NCI-H748 (cell line): ENCODE measurements at regions not wholly inside any gene's neighbourhood (a gene's known extent, or its start where the extent isn't known, plus 50 kb on each side); places are given as distances from the start of the nearest gene placed in this dataset.
"Not testable (repeated sequence)": the region's sequence is repeated elsewhere in the genome, so short reads cannot be mapped to it uniquely, and the experiment has no call there.

Experiments used
- DNase-seq: peaks from one replicate; lab custom pipeline; 2025; ENCODE audit not compliant: unreplicated experiment; lab: John Stamatoyannopoulos, UW

DNA sequence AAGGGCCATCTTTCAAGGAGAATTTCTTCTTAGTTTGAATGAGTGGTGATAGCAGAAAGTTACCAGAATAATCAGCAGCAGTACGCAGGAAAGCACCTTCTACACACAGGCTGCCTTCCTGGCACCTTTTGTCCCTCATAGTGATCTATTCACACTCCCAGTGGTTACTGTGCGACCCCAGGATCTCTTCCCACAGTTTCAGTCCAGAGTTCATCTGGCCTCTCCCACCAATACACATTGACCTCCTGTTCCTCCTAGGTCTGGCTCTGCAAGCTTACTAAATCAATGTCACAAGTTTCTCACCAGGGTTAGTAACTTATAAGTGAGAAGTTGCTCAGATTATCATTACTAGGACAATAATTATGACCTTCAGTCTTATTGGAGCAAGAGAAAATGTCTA, 99.1 kb upstream of the PIK3R1 start:
- no peak for DNase-seq

DNA sequence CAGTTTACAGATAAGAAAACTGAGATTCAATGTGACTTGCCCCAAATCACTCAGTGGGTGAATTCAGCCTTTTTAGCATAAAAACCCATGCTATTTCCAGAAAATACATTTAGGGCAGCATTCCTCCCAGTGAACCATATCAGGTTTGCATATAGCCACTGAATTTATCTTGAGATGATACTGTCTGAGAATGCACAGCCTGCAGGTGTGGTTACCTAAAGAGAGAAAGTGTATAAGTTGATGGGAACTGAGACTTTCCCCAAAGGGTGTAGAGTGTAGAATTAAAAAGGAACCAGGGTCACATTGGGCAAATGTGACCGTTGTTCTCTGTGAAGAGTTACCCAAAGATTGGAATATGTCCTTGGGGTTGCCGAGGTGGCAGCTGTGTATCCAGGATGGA, 100.0 kb upstream of the PIK3R1 start:
- DNase-seq: no peak

DNA sequence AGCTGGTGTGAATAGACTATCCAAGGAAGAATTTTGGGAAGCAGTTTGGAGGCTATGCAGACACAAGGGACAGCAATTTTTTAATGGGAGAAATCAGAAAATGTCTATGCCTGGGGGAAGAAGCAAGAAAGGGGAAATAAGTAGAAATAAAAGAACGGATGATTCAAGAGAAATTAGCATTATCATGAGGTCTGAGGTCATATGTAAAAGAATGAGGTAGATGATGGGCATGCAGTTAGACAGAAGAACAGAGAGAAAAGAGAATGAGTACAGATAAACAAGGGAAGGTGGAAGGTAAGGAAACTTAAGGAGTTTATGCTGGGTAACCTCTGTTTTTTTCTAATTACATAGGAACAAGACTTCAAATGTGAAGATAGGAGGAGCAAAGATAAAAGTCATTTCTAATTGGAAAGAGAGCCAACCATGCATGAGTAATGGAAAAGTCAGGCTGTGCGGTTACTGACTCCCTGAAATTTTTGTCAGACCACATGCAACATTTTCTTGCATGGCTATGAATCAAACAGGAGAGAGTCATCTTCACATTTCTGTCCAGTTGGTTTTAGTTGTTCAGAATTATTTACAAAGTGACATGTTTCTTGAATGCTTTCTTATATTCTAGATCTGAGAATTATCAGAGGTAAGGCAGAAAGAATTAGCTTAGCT, 101.0 kb upstream of the PIK3R1 start:
- no peak for DNase-seq

DNA sequence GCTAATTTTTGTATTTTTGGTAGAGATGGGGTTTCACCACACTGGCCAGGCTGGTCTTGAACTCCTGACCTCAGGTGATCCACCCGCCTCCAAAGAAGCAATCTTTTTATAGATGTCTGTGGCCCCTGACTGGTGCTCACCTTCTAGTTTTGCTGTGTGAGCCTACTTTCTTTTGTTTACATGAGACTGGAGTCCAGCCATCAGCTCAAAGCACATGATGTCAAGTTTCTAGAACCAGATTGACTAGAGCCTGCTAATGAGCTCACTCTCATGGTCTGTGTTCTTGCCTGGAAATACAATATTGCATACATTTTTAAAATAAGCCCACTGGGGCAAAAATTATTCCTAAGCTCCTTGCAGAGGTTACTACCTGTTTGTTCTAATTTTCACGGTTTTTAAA, 102.9 kb upstream of the PIK3R1 start:
- no peak for DNase-seq

DNA sequence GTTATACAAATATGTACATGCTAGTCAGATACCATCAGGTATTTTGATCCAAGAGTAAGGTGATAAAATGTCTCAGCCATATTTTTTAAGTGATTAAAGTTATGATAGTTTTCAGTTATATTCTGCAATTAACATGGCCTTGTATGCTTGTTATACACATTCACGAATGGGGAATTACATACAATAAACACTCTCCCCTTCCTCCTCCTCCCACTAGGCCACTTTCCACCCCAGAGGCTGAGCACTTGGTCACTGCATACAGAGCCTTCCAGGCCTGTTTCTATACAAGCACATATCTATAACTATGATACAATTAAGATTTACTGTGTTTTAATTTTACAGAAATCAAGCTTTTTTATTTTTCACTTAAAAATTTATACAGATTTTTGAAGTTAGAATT, 104.7 kb upstream of the PIK3R1 start:
- DNase-seq: no peak

DNA sequence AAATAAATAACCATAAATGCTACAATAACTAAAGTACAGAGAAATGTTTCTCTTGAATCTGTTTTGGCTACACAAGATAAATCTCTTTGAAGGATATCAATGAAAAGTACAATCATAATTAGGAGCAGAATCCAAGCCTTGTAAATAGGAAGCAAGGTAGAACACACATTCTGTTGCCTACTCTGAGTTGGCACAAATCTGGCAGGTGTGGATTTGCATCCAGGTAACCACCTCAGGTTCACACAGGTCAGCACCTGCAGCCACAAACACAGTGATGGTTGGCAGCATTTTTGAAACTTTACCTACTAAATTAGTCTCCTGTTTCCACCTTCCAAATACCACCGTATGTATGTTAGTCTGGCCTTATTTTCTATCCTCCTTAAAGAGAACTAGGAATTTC, 105.3 kb upstream of the PIK3R1 start:
- peak; percentile 73 for DNase-seq

DNA sequence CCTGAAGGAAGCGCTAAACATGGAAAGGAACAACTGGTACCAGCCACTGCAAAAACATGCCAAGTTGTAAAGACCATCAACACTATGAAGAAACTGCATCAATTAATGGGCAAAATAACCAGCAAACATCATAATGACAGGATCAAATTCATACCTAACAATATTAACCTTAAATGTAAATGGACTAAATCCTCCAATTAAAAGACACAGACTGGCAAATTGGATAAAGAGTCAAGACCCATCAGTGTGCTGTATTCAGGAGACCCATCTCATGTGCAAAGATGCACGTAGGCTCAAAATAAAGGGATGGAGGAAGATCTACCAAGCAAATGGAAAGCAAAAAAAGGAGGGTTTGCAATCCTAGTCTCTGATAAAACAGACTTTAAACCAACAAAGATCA, 111.3 kb upstream of the PIK3R1 start:
- DNase-seq: not testable (repeated sequence)

DNA sequence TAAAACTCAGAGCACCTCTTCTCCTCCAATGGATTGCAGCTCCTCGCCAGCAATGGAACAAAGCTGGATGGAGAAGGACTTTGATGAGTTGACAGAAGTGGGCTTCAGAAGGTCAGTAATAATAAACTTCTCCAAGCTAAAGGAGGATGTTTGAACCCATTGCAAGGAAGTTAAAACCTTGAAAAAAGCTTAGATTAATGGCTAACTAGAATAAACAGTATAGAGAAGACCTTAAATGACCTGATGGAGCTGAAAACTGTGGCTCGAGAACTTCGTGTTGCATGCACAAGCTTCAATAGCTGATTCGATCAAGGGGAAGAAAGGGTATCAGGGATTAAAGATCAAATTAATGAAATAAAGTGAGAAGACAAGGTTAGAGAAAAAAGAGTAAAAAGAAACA, 112.3 kb upstream of the PIK3R1 start:
- DNase-seq: not testable (repeated sequence)

DNA sequence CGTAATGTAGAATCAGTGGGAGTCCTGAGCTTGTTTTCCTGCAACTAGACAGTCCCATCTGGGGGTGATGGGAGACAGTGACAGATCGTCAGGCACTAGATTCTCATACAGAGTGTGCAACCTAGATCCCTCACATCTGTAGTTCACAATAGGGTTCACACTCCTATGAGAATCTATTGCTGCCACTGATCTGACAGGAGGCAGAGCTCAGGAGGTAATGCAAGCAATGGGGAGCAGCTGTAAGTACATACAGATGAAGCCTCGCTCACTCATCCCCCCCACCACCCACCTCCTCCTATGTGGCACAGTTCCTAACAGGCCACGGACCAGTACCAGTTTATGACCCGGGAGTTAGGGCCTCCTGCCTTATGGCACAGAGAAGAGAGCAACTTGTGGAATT, 116.2 kb upstream of the PIK3R1 start:
- DNase-seq: no peak

DNA sequence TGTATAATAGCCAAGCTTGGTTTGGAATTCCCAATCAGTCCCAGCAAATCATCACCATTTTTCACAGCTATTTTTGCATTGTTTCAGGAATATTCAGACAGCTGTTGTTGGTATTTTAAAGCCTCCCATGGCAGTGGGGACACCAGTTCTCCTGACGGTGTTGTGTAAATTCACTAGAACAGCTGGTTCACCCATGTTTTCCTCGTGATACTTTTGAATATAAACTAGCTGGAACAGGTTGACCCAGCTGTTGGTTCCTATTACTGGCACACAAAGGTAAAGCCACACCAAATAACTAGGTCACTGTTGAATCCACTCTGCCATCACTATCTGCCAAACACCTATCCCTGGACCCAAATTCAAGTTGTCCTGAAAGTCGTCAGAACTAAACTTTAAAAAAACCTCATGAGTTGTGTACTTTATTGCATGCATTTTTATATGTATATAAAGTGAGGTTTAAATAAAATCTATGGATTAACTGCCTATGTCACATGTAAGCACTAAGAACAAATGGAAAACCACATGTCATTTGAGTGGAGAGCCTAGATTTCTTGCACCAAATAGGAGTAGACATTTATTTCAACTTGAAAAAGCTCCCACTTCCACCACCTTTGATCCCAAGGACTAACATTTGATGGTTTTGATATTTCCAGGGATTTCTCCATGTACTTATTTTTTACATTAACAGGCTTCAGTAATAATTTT, 121.9 kb upstream of the PIK3R1 start:
- no peak for DNase-seq

DNA sequence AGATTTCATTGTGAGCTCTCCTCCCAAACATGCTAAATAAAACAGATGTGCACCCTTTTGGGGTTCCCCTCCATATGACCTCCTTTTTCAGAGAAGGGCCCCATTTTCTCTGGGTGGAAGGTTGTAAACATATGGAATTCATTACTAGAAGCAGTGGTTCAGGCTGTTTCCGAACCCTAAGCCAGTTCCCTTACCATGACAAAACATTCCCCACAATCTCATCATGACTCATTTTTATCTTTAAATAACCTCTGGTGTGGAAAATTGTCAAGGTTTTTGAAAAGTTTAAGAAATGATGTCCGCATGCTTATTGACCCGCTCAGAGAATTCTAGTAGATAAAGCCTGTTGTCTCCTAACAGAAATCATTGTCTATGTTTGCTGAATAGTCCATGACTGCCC, 127.3 kb upstream of the PIK3R1 start:
- no peak for DNase-seq

DNA sequence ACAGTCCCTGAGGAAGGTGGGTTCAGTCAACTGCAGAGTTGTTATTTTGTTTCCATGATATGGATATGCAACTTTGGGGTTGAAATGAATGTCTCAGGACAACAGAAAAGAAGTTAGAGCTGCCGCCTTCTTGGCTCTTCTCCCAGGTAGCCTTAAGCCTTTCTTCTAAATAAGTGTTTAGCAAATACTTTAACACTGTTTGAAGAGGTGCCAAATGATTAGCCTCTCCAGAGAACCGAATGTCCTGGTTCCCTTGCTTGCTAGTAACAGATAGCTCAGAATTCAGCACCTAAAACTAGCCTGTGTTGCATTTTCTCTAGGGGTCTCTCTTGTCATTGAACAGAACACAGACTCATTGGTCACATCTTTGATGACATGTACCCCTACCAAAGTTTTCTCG, 127.7 kb upstream of the PIK3R1 start:
- no peak for DNase-seq

DNA sequence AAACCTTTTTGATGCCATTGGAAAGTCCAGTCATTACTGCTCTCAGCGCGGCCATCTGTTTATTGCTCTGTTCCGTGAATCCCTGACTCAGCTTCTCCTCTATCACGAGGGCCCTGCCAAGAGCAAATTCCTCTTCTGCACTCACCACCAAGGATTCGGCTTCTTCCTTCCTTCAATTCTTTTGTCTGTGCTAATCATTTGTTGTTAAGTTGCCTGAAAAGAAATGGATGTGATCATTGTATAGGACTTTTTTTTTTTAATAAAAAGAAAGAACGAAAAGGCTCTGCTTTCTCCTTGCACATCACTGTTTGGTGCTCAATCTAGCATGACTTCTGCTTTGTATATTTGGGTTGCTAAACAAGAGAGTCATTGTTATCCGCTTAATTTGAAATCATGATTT, 128.7 kb upstream of the PIK3R1 start:
- no peak for DNase-seq

DNA sequence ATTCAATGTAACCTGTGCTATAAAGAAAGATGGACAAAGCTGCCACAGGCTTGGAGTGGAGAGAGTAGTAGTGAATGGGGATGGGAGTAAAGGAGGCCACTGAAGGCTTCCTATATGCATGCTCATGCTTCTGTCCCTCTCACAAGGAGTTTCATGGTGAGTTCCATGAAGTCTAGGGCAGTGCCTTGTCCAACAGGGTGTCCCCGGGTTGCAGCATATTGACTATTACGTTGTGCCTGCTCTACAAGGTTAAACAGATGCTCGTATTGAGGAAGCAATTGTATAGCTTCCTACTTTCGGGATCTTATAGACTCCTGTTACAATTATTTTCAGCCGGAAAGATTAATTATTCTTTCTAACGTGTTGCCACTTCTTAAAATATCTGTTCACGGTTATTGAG, 129.1 kb upstream of the PIK3R1 start:
- DNase-seq: no peak

DNA sequence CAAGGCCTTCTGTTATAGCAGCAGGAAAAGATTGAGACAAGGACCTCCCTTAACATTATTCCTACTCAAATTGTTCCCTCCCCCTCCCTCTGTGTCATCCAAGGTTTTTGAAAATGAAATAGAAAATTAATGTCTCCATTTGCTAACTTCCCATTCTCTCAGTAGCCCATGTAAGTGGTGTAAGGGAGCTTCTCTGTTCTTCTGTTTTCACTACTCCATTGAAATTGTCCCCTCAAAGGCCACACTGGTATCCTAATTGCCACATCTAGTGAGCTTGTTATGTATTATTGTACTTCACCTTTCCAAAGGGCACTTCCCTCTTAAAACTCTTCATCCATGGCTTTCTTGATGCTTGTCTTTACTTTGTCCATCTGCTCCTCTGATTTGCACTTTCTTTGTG, 131.2 kb upstream of the PIK3R1 start:
- no peak for DNase-seq

DNA sequence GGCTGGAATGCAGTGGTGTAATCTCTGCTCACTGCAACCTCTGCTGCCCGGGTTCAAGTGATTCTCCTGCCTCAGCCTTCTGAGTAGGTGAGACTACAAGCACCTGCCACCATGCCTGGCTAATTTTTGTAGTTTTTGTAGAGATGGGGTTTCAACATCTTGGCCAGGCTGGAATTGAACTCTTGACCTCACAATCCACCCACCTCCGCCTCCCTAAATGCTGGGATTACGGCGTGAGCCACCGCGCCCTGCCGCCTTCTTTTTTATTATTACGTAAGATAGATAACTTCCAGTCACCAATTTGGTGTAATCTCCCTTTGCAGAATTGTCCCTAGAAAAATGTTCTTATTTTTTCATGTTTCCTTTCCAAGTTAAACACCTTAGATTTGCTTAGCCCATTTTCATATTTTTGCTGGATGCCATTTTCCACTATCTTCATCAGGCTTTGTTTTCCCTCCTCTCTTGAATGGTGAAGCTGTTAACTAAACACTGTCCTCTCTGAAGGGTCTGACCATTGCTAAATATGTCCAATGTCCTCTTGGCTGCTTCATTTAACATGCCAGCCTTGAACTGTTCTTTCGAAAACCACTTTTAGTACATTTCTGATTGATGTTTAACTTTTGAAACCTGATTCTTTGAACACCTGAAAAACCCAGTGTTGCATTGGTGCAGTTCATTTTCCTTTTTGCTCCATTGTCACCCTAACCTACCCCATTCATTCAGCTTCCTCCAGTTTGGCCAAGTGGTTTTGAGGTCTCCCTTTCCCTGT, 135.1 kb upstream of the PIK3R1 start:
- no peak for DNase-seq

DNA sequence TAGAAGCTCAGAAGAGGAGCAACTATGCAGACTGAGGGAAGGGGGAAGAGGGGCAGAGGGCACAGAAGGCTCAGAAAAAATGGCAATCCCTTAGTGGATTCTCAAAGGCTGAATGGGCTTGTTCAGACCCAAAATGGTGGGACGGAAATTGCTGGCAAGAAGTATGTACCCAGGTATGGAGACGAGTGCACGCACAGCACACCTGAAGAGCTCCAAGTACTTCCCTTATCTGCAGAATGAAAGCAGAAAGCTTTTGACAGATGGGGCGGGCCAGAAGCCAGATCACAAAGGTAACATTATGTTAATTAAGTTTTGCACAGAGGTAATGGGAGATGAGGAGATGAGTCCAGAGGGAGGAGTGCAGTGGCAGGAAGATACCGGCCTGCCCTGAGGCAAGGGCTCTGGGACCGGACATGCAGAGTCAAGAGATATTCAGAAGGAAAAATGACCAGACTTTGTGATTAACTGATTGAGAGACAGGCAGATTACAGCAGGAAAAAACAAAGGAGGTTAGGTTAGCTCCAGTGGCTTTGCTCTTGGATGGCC, 138.1 kb upstream of the PIK3R1 start:
- no peak for DNase-seq

DNA sequence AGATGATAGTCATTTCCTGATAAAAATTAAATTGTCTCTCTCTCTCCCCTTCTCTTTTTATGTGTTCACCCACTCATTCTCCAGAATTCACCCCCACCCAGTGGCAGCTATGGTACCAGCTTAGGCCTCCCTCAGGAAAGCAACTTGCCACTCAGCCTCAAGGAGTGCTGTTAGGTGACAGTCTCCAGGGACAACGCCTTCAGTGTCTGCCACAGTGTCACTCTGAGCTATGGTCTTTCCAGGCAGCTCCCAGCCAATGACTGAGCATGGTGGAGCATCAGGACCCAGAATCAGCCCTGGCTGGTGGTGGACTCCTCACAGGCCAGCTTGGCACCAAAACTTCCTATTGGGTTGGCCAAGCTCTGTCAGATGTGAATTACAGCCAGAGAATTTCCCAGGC, 140.9 kb upstream of the PIK3R1 start:
- peak; percentile 76 for DNase-seq

DNA sequence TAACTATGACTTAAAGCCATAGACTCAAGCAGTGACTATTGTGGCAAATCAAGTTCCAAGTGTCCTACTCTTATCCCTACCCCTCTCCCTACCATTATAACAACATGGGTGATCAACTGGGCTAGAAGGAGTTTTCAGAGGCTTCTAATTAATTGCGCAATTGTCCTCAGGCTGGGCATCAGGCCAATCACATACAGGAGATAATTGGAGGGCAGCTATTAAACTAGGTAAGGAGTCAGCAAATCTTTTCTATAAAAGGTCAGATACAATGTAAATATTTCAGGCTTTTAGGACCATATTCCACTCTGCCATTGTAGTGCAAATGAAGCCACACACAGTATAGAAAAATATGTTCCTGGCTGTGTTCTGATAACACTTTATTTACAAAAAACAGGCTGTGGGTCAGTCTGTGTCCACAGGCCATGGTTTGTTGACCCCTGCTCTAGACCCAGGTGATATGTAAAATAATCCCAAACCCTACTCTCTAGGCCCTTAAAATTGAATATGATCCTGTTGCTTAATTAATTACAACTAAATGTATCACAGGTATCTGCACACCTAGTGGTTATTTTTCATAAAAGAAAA, 141.4 kb upstream of the PIK3R1 start:
- peak; percentile 97 for DNase-seq

DNA sequence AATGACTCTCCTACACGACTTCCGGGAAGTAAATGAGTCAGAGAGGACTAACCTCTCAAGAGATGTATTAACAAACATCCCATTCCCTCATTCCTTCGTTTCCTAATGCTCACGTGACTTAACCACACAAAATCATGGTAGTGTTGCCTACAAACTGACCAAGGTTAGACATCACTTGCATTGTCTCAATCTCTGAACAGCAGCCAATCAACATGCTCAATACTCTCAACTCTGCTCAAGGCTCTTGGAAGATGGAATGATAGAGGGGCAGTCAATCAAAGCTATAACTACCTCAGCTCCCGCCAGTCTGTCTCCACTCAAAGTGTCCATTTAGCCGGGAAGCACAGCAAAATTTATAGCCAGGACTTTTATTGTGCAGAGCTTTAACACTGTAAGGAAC, 143.8 kb upstream of the PIK3R1 start:
- no peak for DNase-seq

DNA sequence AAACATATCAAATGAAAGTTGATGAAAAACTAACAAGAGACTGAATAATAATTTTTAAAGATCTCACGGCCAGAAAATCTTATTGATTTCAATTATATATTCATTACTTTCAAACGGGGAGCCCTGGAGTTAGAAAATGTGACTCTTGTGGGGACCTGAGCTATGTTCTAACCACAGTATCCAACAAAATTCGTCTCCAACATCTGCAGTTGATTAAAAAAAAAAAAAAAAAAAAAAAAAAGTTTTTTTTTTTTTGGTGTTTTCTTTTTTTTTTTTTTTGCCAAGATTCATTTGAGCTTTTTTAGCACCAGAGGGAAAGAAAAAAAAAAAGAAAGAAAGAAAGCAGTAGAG, 144.3 kb upstream of the PIK3R1 start:
- DNase-seq: no peak
